C1 segment of cervical spinal cord (tissue), 14 donors: ENCODE measurements at regions not wholly inside any gene's neighbourhood (a gene's known extent, or its start where the extent isn't known, plus 50 kb on each side); places are given as distances from the start of the nearest gene placed in this dataset.
A peak's percentile ranks its signal among the peaks of the same experiment; 100 is the strongest.

Experiments used
- DNase-seq, 14 donors: peaks; one replicate each; lab custom pipeline; 2025; lab: John Stamatoyannopoulos, UW

GRCh38 chr22:49147171-49147570 lies 680.5 kb downstream of the BRD1 start:
- no peak for DNase-seq

- DNase-seq = no peak
These were observed 681.2 kb downstream of the BRD1 start for GRCh38 chr22:49146511-49146910.

- no peak for DNase-seq
These were observed 683.9 kb downstream of the BRD1 start for GRCh38 chr22:49143812-49144211.

DNA sequence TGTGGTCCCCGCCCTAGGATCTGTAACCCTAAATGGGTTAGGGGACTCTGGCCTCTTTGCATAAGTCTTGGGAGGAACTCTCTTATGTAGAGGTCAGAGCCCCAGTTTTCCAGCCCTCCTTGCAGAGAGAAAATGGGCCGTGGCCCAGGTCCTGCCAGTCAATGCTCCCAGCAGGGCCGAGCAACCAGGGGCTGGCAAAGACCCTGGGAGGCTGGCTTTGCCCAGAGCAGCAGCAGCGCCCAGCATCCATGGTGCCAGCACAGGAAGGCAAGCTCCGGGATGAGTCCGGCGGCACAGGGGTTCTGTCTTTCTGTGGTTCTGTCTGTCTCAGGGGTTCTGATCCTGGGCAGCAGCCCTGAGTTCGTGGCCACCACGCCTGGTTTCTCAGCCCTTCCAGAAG lies 684.8 kb downstream of the BRD1 start:
- DNase-seq = no peak

GRCh38 chr22:49142296-49142695 lies 685.4 kb downstream of the BRD1 start:
- peak in 1 of 14 donors; percentile 26 for DNase-seq

GRCh38 chr22:49141761-49142160 lies 685.9 kb downstream of the BRD1 start:
- peak in 1 of 14 donors; percentile 50 for DNase-seq

- no peak for DNase-seq
These were observed 686.6 kb downstream of the BRD1 start for GRCh38 chr22:49140911-49141665.

DNA sequence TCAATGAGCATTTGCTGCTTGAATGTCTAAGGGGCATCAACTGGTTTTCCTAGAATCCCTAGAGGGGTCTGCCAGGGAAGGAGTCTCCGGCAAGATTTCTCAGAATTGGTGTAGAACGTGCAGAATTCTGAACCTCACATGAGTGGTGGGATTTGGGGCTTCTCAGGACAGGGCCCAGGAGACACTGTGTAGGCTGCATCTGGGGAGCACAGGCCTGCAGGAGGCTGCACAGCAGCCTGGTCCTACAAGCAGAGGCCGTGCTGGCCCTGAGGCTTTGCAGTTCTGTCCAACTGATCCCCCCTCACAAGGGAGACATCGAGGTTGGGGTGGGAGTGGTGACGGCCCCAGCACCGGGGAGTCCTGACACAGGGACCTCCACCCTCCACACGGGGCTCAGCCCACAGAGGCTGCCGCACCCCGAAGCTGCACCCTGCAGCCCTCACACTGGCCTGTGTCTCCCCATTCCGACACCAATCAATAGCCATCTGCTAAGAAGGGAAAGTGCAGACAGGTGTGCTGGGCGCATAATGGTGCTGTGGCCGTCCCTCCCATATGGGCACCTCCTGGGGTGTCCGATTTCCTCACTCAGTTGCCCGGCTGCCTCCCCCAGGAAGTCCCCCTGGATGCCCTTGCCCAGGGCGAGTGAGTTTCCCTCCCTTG lies 688.1 kb downstream of the BRD1 start:
- no peak for DNase-seq

- no peak for DNase-seq
These were observed 689.4 kb downstream of the BRD1 start for GRCh38 chr22:49138250-49138790.

GRCh38 chr22:49137206-49137840 lies 690.4 kb downstream of the BRD1 start:
- DNase-seq = no peak

DNA sequence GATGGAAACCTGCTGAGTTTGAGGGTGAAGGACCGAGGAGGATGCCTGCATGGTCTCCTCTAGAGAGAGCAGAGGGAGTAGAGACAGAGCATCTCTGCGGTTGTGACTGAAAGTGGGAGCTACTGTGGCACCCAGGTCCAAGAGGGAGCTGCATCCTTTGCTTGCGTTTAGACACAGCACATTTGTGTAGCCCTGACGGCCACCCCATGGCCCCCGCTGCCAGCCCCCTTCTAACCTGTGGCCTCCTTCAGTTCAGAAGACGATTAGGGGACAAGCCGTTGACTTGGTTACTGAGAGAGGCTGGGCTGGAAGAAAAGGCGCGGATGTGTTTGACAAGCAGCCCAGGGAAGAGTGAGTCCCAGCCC lies 690.9 kb downstream of the BRD1 start:
- DNase-seq = no peak

GRCh38 chr22:49136041-49136815 lies 691.4 kb downstream of the BRD1 start:
- DNase-seq = no peak

DNA sequence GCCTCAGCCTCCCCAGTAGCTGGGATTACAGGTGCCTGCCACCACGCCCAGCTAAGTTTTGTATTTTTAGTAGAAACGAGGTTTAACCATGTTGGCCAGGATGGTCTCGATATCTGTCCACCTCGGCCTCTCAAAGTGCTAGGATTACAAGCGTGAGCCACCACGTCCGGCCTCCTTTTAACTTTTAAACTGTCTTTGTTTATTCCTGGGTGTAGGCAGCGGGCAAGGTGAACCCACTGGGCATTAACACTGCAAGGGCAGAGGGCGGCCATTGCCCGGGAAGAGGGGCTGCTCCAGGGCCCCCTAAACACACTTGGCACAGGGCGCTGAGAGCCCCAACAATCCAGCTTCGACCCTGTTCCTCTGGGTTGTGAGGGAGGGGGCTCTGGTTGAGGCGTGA lies 693.6 kb downstream of the BRD1 start:
- no peak for DNase-seq

DNA sequence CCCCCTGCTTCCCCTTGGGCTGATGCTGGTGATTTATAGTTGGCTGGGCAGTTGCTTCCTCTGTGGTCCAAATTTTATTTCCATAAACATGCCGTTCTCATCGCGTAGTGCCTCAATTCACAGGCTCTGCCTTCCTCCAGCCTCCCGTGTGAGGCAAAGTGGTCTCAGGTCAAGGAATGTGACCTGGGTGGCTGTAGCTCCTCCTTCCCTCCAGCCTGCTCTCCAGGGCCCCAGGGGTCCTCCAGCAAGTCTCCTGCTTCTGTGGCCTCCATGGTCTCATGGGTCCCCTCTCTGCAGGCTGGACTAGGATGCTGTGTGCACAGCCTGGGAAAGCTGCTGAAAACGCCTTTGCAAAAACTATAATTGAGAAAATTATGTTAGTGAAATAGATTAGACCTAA lies 694.1 kb downstream of the BRD1 start:
- no peak for DNase-seq

DNA sequence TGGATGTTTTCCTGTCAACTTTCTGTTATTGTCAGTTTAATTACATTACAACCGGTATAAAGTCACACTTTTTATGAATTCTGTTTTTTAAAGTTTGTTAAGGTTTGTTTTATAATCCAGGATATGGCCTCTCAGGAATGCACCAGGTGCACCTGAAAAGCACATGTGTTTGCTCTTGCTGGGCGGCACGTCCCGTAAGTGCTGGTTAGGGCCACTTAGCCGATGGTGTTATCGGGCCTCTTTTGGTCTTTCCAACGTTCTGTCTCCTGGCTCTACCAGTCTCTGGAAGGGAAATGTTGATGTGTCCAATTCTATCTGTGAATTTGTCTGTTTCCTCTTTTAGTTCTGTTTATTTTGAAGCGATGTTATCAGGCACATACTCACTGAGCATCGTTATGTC lies 695.7 kb downstream of the BRD1 start:
- no peak for DNase-seq

DNA sequence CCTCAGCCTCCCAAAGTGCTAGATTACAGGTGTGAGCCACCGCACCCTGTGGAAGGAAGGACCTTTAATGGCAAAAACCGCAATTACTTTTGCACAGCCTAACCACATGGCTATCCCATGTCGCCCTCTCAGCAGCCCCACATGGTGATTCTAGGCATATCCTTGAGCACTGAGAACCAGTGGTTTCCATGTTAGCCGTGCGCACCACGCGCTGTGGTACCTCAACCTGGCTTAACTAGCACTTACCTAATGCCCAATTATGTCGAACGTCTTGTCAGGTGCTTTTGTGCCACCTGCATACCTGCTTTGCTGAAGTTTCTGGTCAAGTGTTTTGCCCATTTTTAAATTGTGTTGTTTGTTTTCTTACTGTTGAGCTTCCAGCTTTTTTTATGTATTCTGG lies 697.9 kb downstream of the BRD1 start:
- no peak for DNase-seq

- DNase-seq = no peak
These were observed 698.8 kb downstream of the BRD1 start for GRCh38 chr22:49128874-49129273.

- DNase-seq = no peak
These were observed 703.1 kb downstream of the BRD1 start for GRCh38 chr22:49124608-49125007.

DNA sequence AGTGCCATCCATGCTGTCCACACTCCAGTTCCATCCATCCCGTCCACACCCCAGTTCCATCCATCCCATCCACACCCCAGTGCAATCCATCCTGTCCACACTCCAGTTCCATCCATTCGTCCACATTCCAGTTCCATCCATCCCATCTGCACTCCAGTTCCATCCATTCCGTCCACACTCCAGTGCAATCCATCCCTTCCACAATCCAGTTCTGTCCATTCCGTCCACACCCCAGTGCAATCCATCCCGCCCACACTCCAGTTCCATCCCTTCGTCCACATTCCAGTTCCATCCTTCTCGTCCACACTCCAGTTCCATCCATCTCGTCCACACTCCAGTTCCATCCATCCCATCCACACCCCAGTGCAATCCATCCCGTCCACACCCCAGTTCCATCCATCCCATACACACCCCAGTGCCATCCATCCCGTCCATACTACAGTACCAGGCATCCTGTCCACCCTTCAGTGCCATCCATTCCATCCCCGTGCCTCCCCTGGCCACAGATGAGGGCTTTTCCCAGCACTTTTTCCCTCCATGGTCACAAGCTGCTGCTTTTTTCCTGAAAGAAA lies 704.0 kb downstream of the BRD1 start:
- no peak for DNase-seq

- DNase-seq = peak in 1 of 14 donors; percentile 10
These were observed 708.1 kb downstream of the BRD1 start for GRCh38 chr22:49119551-49119952.

DNA sequence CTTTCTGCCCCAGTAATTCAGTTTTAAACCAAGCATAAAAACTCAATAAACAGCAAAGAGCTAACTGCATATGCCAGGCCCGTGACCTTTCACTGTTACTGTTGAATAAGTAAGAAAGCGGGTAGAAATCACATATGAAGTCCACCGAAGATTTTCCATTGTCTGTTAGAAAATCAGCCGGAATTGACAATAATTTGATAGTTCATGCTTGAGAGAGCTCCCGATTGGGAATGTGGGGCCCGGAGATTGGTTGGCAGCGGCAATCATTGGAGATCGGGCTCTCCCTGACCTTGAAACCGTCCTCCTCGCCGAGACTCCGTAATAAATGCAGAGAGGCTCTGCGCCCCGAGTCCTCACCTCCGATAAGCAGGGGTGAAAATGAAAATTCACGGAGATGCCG lies 709.6 kb downstream of the BRD1 start:
- DNase-seq = no peak

DNA sequence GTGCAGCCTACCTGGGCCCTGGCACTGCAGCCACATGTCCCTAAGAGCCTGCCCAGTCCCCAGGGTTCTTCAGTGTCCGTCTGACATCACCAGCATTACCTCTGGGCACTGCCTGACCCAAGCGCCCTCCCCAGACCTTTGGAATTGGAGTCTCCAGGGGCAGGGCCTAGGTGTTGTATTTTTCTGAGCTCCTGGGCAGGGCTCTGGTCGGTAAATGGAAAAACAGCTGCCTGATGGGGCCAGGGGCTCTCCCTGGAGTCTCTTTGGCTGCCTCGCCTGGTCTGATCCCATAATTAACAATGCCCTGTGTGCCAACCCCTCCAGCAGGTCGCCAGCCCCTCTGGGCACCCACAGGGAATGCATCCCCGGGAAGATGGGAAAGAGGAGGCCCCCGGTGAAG lies 710.2 kb downstream of the BRD1 start:
- DNase-seq = no peak
